ENCODE measurements at regions not wholly inside any gene's neighbourhood (a gene's known extent, or its start where the extent isn't known, plus 50 kb on each side); places are given as distances from the start of the nearest gene placed in this dataset.

DNA sequence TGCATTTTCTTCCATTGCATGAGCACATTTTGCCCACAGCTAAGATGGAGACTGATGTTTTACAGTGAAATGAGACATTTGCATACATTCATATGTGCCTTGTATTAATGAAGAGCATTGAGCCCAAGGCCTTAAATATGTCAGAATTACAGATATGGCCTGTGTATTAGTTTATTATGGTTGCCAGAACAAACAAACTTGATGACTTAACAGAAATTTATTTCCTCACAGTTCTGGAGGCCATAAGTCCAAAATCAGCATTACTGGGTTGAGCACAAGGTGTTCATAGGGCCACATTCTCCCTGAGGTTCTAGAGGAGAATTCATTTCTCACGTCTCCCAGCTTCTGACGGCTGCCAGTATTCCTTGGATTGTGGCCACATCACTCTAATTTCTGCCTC is 302.6 kb upstream of the TGFBR2 start:
- TF ChIP-seq CTCF (IDR thresholded peaks at IDR 0.05; ENCODE audit: poor library complexity) (no peak), EZH2 (IDR thresholded peaks at IDR 0.05; ENCODE audit: borderline replicate concordance) (no peak), EZH2phosphoT487 (IDR thresholded peaks at IDR 0.05; ENCODE audit: low read depth, severe bottlenecking, unreplicated experiment) (no peak)

Measured in hepatocyte (in vitro differentiated cells).